ENCODE measurements at regions not wholly inside any gene's neighbourhood (a gene's known extent, or its start where the extent isn't known, plus 50 kb on each side); places are given as distances from the start of the nearest gene placed in this dataset.

- TF ChIP-seq EZH2phosphoT487 (IDR thresholded peaks at IDR 0.05; ENCODE audit: borderline replicate concordance, low read length), result no peak
- no peak for TF ChIP-seq CTCF (IDR thresholded peaks at IDR 0.05; ENCODE audit: low read depth, low read length, poor library complexity, severe bottlenecking)
- H4K20me1 ChIP-seq (ENCODE audit: control insufficient read depth, insufficient read depth, low read depth, low read length), result no peaks in the 10 kb centered on the region
- no peaks in the 10 kb centered on the region for H3F3A ChIP-seq (ENCODE audit: control insufficient read depth, insufficient read depth)
These were observed 1293.0 kb upstream of the TENM4 start for GRCh38 chr11:80733790-80734189.

GRCh38 chr11:80733361-80733760 lies 1292.5 kb upstream of the TENM4 start:
- Histone ChIP-seq H3K27me3 (ENCODE audit: control insufficient read depth, low read length) (no peaks in the 10 kb centered on the region), H3K4me2 (ENCODE audit: low read length) (no peak overlapping the region), H3K27ac (ENCODE audit: low read depth, low read length) (no peak overlapping the region), H3K4me3 (ENCODE audit: low read length) (no peak overlapping the region), H3K4me1 (ENCODE audit: control insufficient read depth, low read length) (no peaks in the 10 kb centered on the region), H3F3A (ENCODE audit: control insufficient read depth, insufficient read depth) (no peaks in the 10 kb centered on the region), H4K20me1 (ENCODE audit: control insufficient read depth, insufficient read depth, low read depth, low read length) (no peaks in the 10 kb centered on the region), H3K36me3 (ENCODE audit: control insufficient read depth, low read length) (no peaks in the 10 kb centered on the region), H3K9me3 (ENCODE audit: control insufficient read depth, insufficient read depth, low read length) (no peaks in the 10 kb centered on the region), H3K79me2 (ENCODE audit: control insufficient read depth, low read length) (no peaks in the 10 kb centered on the region), H3K9me2 (replicated peaks; ENCODE audit: control insufficient read depth, low read length) (no peaks in the 10 kb centered on the region; the same call in 1 of the 2 replicates)
- TF ChIP-seq EZH2phosphoT487 (IDR thresholded peaks at IDR 0.05; ENCODE audit: borderline replicate concordance, low read length) (no peak), CTCF (IDR thresholded peaks at IDR 0.05; ENCODE audit: low read depth, low read length, poor library complexity, severe bottlenecking) (no peak)

More at GRCh38 chr11:80733790-80734189, 1293.0 kb upstream of the TENM4 start:
- Histone ChIP-seq H3K9me2 (replicated peaks; ENCODE audit: control insufficient read depth, low read length) (no peaks in the 10 kb centered on the region; the same call in 1 of the 2 replicates), H3K36me3 (ENCODE audit: control insufficient read depth, low read length) (no peaks in the 10 kb centered on the region), H3K27ac (ENCODE audit: low read depth, low read length) (no peak overlapping the region), H3K4me2 (ENCODE audit: low read length) (no peak overlapping the region), H3K4me1 (ENCODE audit: control insufficient read depth, low read length) (no peaks in the 10 kb centered on the region), H3K9me3 (ENCODE audit: control insufficient read depth, insufficient read depth, low read length) (no peaks in the 10 kb centered on the region), H3K4me3 (ENCODE audit: low read length) (no peak overlapping the region), H3K27me3 (ENCODE audit: control insufficient read depth, low read length) (no peaks in the 10 kb centered on the region), H3K79me2 (ENCODE audit: control insufficient read depth, low read length) (no peaks in the 10 kb centered on the region)

GRCh38 chr11:80727315-80727714 lies 1286.5 kb upstream of the TENM4 start:
- H3K4me2 ChIP-seq (ENCODE audit: low read length), result no peak overlapping the region

More at GRCh38 chr11:80727315-80727714, 1286.5 kb upstream of the TENM4 start:
- no peaks in the 10 kb centered on the region for H3K27me3 ChIP-seq (ENCODE audit: control insufficient read depth, low read length)
- no peak for TF ChIP-seq CTCF (IDR thresholded peaks at IDR 0.05; ENCODE audit: low read depth, low read length, poor library complexity, severe bottlenecking)
- no peaks in the 10 kb centered on the region for H3K79me2 ChIP-seq (ENCODE audit: control insufficient read depth, low read length)
- no peaks in the 10 kb centered on the region for H4K20me1 ChIP-seq (ENCODE audit: control insufficient read depth, insufficient read depth, low read depth, low read length)
- H3K36me3 ChIP-seq (ENCODE audit: control insufficient read depth, low read length), result no peaks in the 10 kb centered on the region
- H3K4me1 ChIP-seq (ENCODE audit: control insufficient read depth, low read length), result no peaks in the 10 kb centered on the region
- H3K9me2 ChIP-seq (replicated peaks; ENCODE audit: control insufficient read depth, low read length), result no peaks in the 10 kb centered on the region
- no peaks in the 10 kb centered on the region for H3K9me3 ChIP-seq (ENCODE audit: control insufficient read depth, insufficient read depth, low read length)
- no peak overlapping the region for H3K27ac ChIP-seq (ENCODE audit: low read depth, low read length)
- H3K4me3 ChIP-seq (ENCODE audit: low read length), result no peak overlapping the region
- no peaks in the 10 kb centered on the region for H3F3A ChIP-seq (ENCODE audit: control insufficient read depth, insufficient read depth)
